ENCODE measurements at regions not wholly inside any gene's neighbourhood (a gene's known extent, or its start where the extent isn't known, plus 50 kb on each side); places are given as distances from the start of the nearest gene placed in this dataset.
A peak's percentile ranks its signal among the peaks of the same experiment; 100 is the strongest.

DNA sequence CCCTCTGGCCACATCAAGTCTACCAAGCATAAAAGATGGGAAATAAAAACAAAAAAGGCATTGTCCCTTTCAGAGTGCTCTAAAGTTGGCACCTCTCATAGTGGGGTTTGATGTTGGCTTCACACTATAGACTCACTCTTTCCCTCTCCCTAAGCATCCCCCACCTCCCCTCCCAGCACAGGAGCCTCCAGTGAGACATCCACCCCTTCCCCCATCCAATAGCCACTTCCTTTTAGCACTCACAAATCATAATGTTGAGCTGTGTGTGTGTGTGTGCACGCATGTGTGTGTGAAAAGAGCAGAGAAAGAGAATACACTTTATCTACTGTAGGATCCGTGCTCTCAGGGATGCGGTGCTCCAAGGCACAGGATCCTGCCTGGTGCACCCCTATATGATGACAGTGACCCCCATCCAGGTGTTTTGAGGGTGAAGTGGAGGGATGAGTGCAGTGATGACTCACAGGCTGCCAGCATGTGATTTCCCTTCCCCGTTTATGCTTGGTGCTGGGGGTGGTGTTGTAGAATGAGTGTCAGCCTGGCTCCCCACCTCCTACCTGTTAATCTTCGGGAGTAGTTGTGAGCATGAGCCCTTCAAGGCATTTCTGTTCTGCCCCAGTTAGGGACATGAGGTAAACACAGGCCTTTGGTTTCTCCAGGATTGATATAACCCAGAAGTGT is 235.2 kb upstream of the B3GAT1 start:
- Histone ChIP-seq H3K27ac (ENCODE audit: low read length) (no peak overlapping the region), H3K9me3 (ENCODE audit: control insufficient read depth in 2 of 2, low read length in 2 of 2) (no peaks in the 10 kb centered on the region), H3K36me3 (ENCODE audit: control insufficient read depth in 2 of 2, insufficient read depth in 2 of 2, low read length in 2 of 2) (no peaks in the 10 kb centered on the region), H3K4me3 (ENCODE audit: low read length in 2 of 2) (no peak overlapping the region), H3K4me1 (ENCODE audit: control insufficient read depth, insufficient read depth, low read length) (peaks cover 21% of the 10 kb centered on the region), H3K27me3 (ENCODE audit: control insufficient read depth in 1 of 2, insufficient read depth in 2 of 2, low read length in 2 of 2) (peaks cover 0 to 4% of the 10 kb centered on the region in 2 donors), H3K9ac (ENCODE audit: low read length in 2 of 2) (no peak overlapping the region)

DNA sequence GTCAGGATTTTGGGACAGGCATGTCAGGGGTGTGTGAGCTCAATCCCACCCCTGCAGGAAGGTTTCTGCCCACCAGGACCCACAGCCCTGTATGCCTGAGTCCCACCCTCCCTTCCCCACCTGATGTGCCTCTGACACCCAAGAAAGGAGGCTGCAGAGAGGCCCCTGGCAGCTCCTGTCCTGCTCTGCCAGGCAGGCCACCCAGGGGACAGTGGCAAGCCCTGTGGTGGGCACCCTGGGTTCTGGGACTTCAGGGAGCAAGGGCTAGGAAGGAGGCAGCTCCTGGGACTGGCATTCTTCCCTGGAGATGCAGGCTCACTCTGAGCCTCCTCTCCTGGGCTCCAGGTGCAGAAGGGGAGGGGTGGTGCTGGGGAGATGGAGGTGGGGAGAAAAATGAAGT is 234.5 kb upstream of the B3GAT1 start:
- Histone ChIP-seq H3K4me1 (ENCODE audit: control insufficient read depth, insufficient read depth, low read length) (peaks cover 21% of the 10 kb centered on the region), H3K27ac (ENCODE audit: low read length) (no peak overlapping the region), H3K9ac (ENCODE audit: low read length in 2 of 2) (no peak overlapping the region), H3K9me3 (ENCODE audit: control insufficient read depth in 2 of 2, low read length in 2 of 2) (no peaks in the 10 kb centered on the region), H3K4me3 (ENCODE audit: low read length in 2 of 2) (no peak overlapping the region), H3K27me3 (ENCODE audit: control insufficient read depth in 1 of 2, insufficient read depth in 2 of 2, low read length in 2 of 2) (peaks cover 0 to 6% of the 10 kb centered on the region in 2 donors), H3K36me3 (ENCODE audit: control insufficient read depth in 2 of 2, insufficient read depth in 2 of 2, low read length in 2 of 2) (no peaks in the 10 kb centered on the region)

GRCh38 chr11:134645576-134645975 is 233.5 kb upstream of the B3GAT1 start:
- no peak overlapping the region for H3K4me3 ChIP-seq (ENCODE audit: low read length in 2 of 2)
- peaks cover 21% of the 10 kb centered on the region for H3K4me1 ChIP-seq (ENCODE audit: control insufficient read depth, insufficient read depth, low read length)
- no peak overlapping the region for H3K27ac ChIP-seq (ENCODE audit: low read length)
- H3K9ac ChIP-seq (ENCODE audit: low read length in 2 of 2): no peak overlapping the region
- no peaks in the 10 kb centered on the region for H3K9me3 ChIP-seq (ENCODE audit: control insufficient read depth in 2 of 2, low read length in 2 of 2)
- no peaks in the 10 kb centered on the region for H3K36me3 ChIP-seq (ENCODE audit: control insufficient read depth in 2 of 2, insufficient read depth in 2 of 2, low read length in 2 of 2)
- peaks cover 4 to 8% of the 10 kb centered on the region in 2 donors for H3K27me3 ChIP-seq (ENCODE audit: control insufficient read depth in 1 of 2, insufficient read depth in 2 of 2, low read length in 2 of 2)

DNA sequence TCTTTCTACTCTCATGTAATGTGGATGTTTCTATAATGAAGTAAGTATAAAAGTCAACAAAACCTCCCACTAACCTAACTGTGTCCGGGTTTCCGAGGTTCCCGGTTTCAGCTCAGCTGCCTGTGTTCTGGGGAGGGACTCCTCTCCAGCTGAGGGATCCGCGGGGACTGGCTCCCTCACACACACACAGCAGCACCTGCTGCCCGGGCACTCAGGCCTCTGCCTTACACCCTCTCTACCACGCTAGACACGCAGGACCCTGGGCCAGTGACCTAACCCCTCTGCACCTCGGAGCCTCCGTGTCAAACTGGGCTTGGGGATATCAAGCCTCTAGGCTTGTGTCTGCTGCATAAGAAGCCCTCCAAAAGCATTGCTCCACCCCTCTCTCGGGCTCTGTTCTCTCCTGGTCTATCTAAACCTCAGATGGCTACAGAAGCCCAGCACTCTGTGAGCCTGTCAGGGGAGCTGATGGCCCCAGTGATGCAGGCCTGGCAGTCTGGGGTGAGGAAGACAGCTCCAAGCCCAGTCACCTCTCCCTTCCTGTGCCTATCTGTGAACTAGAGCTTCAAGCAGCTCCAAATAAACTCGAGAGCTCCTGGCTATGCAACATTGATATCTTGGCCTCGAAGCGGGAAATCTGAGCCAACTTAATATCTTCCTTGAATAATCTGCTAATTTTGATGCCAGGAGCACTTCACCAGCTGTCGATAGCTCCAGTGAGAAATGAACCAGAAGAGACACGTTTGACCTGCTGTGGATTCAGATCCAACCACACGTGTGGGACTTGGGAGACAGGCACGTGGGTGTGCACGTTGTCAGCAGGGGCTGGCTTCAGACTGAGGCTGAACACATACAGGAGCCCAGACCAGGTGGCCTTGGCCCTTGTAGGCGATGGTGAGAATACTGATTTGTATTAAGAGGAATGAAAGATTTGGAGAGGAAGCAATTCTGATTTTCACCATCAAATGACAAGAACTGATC is 232.7 kb upstream of the B3GAT1 start:
- Histone ChIP-seq H3K9ac (ENCODE audit: low read length in 2 of 2) (no peak overlapping the region), H3K4me3 (ENCODE audit: low read length in 2 of 2) (no peak overlapping the region), H3K4me1 (ENCODE audit: control insufficient read depth, insufficient read depth, low read length) (peaks cover 21% of the 10 kb centered on the region), H3K36me3 (ENCODE audit: control insufficient read depth in 2 of 2, insufficient read depth in 2 of 2, low read length in 2 of 2) (no peaks in the 10 kb centered on the region), H3K9me3 (ENCODE audit: control insufficient read depth in 2 of 2, low read length in 2 of 2) (no peaks in the 10 kb centered on the region), H3K27me3 (ENCODE audit: control insufficient read depth in 1 of 2, insufficient read depth in 2 of 2, low read length in 2 of 2) (peaks cover 5 to 11% of the 10 kb centered on the region in 2 donors), H3K27ac (ENCODE audit: low read length) (no peak overlapping the region)

DNA sequence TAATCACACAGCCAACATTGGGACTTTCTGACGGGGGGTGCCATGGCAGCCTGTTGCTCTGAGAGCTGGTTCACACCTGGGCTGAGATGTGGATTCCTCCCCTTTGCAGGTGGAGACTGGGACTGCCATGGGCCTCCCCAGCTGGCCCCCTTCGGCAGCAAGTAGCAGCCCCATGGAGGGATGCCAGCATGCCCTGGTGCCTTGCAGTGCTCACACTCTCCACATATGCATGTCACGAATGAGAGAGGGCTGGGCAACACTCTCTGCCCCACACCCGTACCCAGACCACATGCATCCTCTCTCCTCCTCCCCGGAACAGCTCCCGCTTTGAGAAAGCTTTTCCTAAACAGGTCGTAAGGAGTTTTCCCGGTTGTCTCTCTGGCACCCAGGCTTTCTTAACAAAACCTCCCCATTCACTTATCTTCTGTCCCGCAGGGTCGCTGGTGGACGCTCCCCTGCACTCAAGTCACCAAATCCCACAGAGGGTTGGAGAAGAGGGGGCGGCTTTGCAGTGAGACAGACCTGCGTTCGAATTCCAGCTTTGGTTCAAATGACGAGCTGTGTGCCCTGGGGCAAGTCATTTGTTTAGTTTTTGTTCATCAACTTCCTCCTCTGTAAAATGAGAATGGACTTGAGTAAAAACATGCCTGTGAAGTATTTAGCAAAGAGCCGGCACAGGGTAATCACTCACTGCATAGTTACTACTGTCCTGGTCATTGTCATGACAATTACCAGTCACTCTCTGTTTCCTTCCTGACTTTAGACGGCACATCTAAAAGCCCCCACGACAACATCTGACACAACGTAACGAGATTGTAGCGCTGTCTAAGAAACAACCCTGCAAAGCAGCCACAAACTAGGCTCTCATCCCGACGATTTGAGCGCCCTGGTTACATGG is 231.3 kb upstream of the B3GAT1 start:
- H3K27ac ChIP-seq (ENCODE audit: low read length): no peak overlapping the region
- H3K36me3 ChIP-seq (ENCODE audit: control insufficient read depth in 2 of 2, insufficient read depth in 2 of 2, low read length in 2 of 2): no peaks in the 10 kb centered on the region
- peaks cover 21% of the 10 kb centered on the region for H3K4me1 ChIP-seq (ENCODE audit: control insufficient read depth, insufficient read depth, low read length)
- H3K9ac ChIP-seq (ENCODE audit: low read length in 2 of 2): no peak overlapping the region
- no peaks in the 10 kb centered on the region for H3K9me3 ChIP-seq (ENCODE audit: control insufficient read depth in 2 of 2, low read length in 2 of 2)
- peak overlapping the region; percentile 35 to 37 for H3K4me3 ChIP-seq (ENCODE audit: low read length in 2 of 2)
- H3K27me3 ChIP-seq (ENCODE audit: control insufficient read depth in 1 of 2, insufficient read depth in 2 of 2, low read length in 2 of 2): peaks cover 11 to 14% of the 10 kb centered on the region in 2 donors

GRCh38 chr11:134642206-134642605 is 230.2 kb upstream of the B3GAT1 start:
- Histone ChIP-seq H3K4me1 (ENCODE audit: control insufficient read depth, insufficient read depth, low read length) (peaks cover 16% of the 10 kb centered on the region), H3K9me3 (ENCODE audit: control insufficient read depth in 2 of 2, low read length in 2 of 2) (no peaks in the 10 kb centered on the region), H3K27ac (ENCODE audit: low read length) (no peak overlapping the region), H3K9ac (ENCODE audit: low read length in 2 of 2) (no peak overlapping the region), H3K36me3 (ENCODE audit: control insufficient read depth in 2 of 2, insufficient read depth in 2 of 2, low read length in 2 of 2) (no peaks in the 10 kb centered on the region), H3K27me3 (ENCODE audit: control insufficient read depth in 1 of 2, insufficient read depth in 2 of 2, low read length in 2 of 2) (peaks cover 11 to 14% of the 10 kb centered on the region in 2 donors), H3K4me3 (ENCODE audit: low read length in 2 of 2) (no peak overlapping the region)

GRCh38 chr11:134640971-134641968 is 229.2 kb upstream of the B3GAT1 start:
- Histone ChIP-seq H3K36me3 (ENCODE audit: control insufficient read depth in 2 of 2, insufficient read depth in 2 of 2, low read length in 2 of 2) (no peaks in the 10 kb centered on the region), H3K9ac (ENCODE audit: low read length in 2 of 2) (no peak overlapping the region), H3K4me3 (ENCODE audit: low read length in 2 of 2) (no peak overlapping the region), H3K27me3 (ENCODE audit: control insufficient read depth in 1 of 2, insufficient read depth in 2 of 2, low read length in 2 of 2) (peaks cover 11 to 14% of the 10 kb centered on the region in 2 donors), H3K27ac (ENCODE audit: low read length) (no peak overlapping the region), H3K4me1 (ENCODE audit: control insufficient read depth, insufficient read depth, low read length) (peaks cover 16% of the 10 kb centered on the region), H3K9me3 (ENCODE audit: control insufficient read depth in 2 of 2, low read length in 2 of 2) (no peaks in the 10 kb centered on the region)

- peaks cover 16% of the 10 kb centered on the region for H3K4me1 ChIP-seq (ENCODE audit: control insufficient read depth, insufficient read depth, low read length)
- H3K27me3 ChIP-seq (ENCODE audit: control insufficient read depth in 1 of 2, insufficient read depth in 2 of 2, low read length in 2 of 2): peaks cover 11 to 14% of the 10 kb centered on the region in 2 donors
- H3K9ac ChIP-seq (ENCODE audit: low read length in 2 of 2): no peak overlapping the region
- no peaks in the 10 kb centered on the region for H3K36me3 ChIP-seq (ENCODE audit: control insufficient read depth in 2 of 2, insufficient read depth in 2 of 2, low read length in 2 of 2)
- H3K4me3 ChIP-seq (ENCODE audit: low read length in 2 of 2): no peak overlapping the region
- H3K9me3 ChIP-seq (ENCODE audit: control insufficient read depth in 2 of 2, low read length in 2 of 2): no peaks in the 10 kb centered on the region
- H3K27ac ChIP-seq (ENCODE audit: low read length): no peak overlapping the region
Observed at GRCh38 chr11:134640536-134640935, 228.5 kb upstream of the B3GAT1 start.

DNA sequence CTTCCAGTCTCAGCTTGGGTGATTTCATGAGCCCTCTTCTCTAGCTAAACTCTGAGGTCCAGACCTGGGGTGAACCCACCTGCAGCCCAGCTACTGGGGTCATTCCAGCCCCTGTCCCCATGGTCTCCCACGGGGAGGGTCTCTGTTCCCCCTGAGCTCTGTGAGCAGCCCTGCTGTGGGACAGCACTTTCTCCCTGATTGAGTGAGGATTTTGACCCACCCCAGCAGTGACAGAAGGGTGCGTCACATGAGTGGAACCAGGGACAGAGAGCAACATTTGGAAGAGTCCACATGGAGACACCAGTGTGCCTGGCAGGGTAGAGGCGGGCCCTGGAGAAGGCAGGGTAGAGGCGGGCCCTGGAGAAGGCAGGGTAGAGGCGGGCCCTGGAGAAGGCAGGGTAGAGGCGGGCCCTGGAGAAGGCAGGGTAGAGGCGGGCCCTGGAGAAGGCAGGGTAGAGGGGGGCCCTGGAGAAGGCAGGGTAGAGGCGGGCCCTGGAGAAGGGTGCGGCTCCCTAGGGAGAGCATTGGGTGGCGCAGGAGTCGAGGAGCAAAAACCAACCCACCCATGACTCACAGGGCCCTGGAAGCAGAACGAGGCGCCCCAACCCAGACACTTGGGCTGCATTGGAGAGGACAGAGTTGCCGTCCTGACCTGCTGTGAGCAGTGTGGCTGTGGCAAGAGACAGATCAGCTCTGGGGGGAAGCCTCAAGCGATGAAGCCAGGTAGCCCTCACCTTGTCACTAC is 227.7 kb upstream of the B3GAT1 start:
- Histone ChIP-seq H3K36me3 (ENCODE audit: control insufficient read depth in 2 of 2, insufficient read depth in 2 of 2, low read length in 2 of 2) (no peaks in the 10 kb centered on the region), H3K4me3 (ENCODE audit: low read length in 2 of 2) (no peak overlapping the region), H3K9ac (ENCODE audit: low read length in 2 of 2) (no peak overlapping the region), H3K27me3 (ENCODE audit: control insufficient read depth in 1 of 2, insufficient read depth in 2 of 2, low read length in 2 of 2) (peaks cover 11 to 15% of the 10 kb centered on the region in 2 donors), H3K27ac (ENCODE audit: low read length) (no peak overlapping the region), H3K9me3 (ENCODE audit: control insufficient read depth in 2 of 2, low read length in 2 of 2) (no peaks in the 10 kb centered on the region), H3K4me1 (ENCODE audit: control insufficient read depth, insufficient read depth, low read length) (peaks cover 16% of the 10 kb centered on the region)

Measured in stomach smooth muscle (tissue), 2 donors.